ENCODE measurements at regions not wholly inside any gene's neighbourhood (a gene's known extent, or its start where the extent isn't known, plus 50 kb on each side); places are given as distances from the start of the nearest gene placed in this dataset.

DNA sequence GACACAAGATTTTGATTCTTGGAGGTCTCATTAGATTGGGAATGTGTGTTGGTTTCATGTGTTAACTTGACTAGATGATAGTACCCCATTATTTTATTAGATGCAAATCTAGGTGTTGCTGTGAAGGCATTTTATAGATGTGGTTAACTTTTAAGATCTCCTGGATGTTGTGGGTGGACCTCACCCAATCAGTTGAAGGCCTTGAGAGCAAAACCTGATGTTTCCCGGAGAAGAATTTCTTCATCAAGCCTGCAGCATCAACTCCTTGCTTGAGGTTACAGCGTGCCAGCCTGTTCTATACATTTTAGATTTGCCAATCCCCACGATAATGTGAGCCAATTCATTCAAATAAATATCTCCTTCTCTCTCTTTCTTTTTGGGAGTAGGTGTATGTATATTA, 66.8 kb upstream of the EXOC2 start:
- Mint-ChIP-seq H3K4me1 (peaks cover 3% of the 10 kb centered on the region), H3K9me3 (no peaks in the 10 kb centered on the region), H3K4me3 (no peak overlapping the region), H3K27ac (no peak overlapping the region), H3K36me3 (no peaks in the 10 kb centered on the region), H3K27me3 (ENCODE audit: insufficient read depth, low read depth) (peaks cover 2% of the 10 kb centered on the region)
- Histone ChIP-seq H3K9me3 (ENCODE audit: low read depth) (no peaks in the 10 kb centered on the region), H3F3A (ENCODE audit: low read depth) (no peaks in the 10 kb centered on the region), H3K4me1 (no peaks in the 10 kb centered on the region), H3K4me2 (no peak overlapping the region), H2AFZ (replicated peaks) (no peak overlapping the region), H4K20me1 (ENCODE audit: low read depth) (no peaks in the 10 kb centered on the region), H3K27ac (no peak overlapping the region), H3K27me3 (no peaks in the 10 kb centered on the region), H3K36me3 (no peaks in the 10 kb centered on the region), H3K9ac (no peak overlapping the region), H3K4me3 (no peak overlapping the region), H3K79me2 (ENCODE audit: low read depth) (no peaks in the 10 kb centered on the region)
- DNase-seq (ENCODE audit: low spot score): no peak
- TF ChIP-seq, protein P1, sequence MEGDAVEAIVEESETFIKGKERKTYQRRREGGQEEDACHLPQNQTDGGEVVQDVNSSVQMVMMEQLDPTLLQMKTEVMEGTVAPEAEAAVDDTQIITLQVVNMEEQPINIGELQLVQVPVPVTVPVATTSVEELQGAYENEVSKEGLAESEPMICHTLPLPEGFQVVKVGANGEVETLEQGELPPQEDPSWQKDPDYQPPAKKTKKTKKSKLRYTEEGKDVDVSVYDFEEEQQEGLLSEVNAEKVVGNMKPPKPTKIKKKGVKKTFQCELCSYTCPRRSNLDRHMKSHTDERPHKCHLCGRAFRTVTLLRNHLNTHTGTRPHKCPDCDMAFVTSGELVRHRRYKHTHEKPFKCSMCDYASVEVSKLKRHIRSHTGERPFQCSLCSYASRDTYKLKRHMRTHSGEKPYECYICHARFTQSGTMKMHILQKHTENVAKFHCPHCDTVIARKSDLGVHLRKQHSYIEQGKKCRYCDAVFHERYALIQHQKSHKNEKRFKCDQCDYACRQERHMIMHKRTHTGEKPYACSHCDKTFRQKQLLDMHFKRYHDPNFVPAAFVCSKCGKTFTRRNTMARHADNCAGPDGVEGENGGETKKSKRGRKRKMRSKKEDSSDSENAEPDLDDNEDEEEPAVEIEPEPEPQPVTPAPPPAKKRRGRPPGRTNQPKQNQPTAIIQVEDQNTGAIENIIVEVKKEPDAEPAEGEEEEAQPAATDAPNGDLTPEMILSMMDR (IDR thresholded peaks at IDR 0.05): no peak
- TF ChIP-seq EZH2phosphoT487 (IDR thresholded peaks at IDR 0.05) (no peak), EZH2 (IDR thresholded peaks at IDR 0.05) (no peak)

DNA sequence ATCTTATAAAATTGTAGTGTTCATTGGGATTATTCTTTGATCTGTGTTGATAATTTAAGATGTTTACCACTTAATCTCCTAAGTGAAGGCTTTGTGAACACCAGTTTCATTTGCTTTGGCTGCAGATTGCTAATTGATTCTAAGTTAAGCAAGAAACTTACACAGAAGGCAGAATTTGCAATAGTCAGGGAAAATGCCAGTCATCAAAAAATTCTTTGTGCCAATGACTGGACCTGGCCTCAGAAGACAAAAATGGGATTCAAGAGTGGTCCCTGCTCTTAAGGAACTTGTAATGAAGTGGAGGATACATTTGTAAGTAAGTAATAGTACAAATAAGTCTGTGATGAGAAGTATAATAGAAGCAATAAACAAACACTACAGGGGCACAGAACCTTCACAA, 63.3 kb upstream of the EXOC2 start:
- Histone ChIP-seq H3K79me2 (ENCODE audit: low read depth) (no peaks in the 10 kb centered on the region), H3K27ac (no peak overlapping the region), H3K9ac (no peak overlapping the region), H3K4me2 (no peak overlapping the region), H4K20me1 (ENCODE audit: low read depth) (no peaks in the 10 kb centered on the region), H3K4me1 (peaks cover 5% of the 10 kb centered on the region), H3K27me3 (no peaks in the 10 kb centered on the region), H3F3A (ENCODE audit: low read depth) (no peaks in the 10 kb centered on the region), H3K9me3 (ENCODE audit: low read depth) (no peaks in the 10 kb centered on the region), H2AFZ (replicated peaks) (no peak overlapping the region), H3K36me3 (no peaks in the 10 kb centered on the region), H3K4me3 (no peak overlapping the region)
- Mint-ChIP-seq H3K27ac (no peak overlapping the region), H3K4me3 (no peak overlapping the region), H3K9me3 (no peaks in the 10 kb centered on the region), H3K27me3 (ENCODE audit: insufficient read depth, low read depth) (peaks cover 4% of the 10 kb centered on the region), H3K36me3 (no peaks in the 10 kb centered on the region), H3K4me1 (peaks cover 3% of the 10 kb centered on the region)
- TF ChIP-seq EZH2phosphoT487 (IDR thresholded peaks at IDR 0.05) (no peak), EZH2 (IDR thresholded peaks at IDR 0.05) (no peak)
- TF ChIP-seq, protein P1 (IDR thresholded peaks at IDR 0.05): no peak
- no peak for DNase-seq (ENCODE audit: low spot score)

DNA sequence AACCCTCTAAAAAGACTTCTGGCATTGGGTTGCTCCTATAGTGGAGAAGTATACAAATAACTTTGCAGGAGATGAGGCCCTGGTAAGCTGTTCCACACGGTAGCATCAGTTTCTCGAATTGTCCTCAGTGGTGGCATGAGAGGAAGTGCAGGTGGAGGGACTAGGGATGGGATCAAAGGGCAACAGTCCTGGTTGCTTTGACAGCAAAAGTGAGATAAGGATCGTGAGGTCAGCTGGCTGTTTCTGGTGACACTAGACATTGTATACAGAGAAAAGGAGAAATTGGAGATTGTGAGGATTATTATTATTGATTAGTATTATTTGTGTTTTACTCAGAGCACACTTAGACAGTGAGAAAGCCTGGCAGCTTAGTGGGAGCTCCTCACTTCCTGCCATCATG, 61.3 kb upstream of the EXOC2 start:
- H3K27me3 Mint-ChIP-seq (ENCODE audit: insufficient read depth, low read depth): peaks cover 4% of the 10 kb centered on the region
- Histone ChIP-seq H3K27ac (no peak overlapping the region), H4K20me1 (ENCODE audit: low read depth) (no peaks in the 10 kb centered on the region), H3K4me2 (no peak overlapping the region), H3K4me3 (no peak overlapping the region), H3K9me3 (ENCODE audit: low read depth) (no peaks in the 10 kb centered on the region), H3K36me3 (no peaks in the 10 kb centered on the region), H2AFZ (replicated peaks) (no peak overlapping the region), H3K4me1 (peaks cover 5% of the 10 kb centered on the region), H3K9ac (no peak overlapping the region), H3F3A (ENCODE audit: low read depth) (no peaks in the 10 kb centered on the region), H3K79me2 (ENCODE audit: low read depth) (no peaks in the 10 kb centered on the region), H3K27me3 (no peaks in the 10 kb centered on the region)
- no peak overlapping the region for H3K4me3 Mint-ChIP-seq
- no peaks in the 10 kb centered on the region for H3K36me3 Mint-ChIP-seq
- H3K4me1 Mint-ChIP-seq: peaks cover 3% of the 10 kb centered on the region
- DNase-seq (ENCODE audit: low spot score): no peak
- H3K27ac Mint-ChIP-seq: no peak overlapping the region
- TF ChIP-seq, protein P1 (IDR thresholded peaks at IDR 0.05): no peak
- TF ChIP-seq EZH2 (IDR thresholded peaks at IDR 0.05) (no peak), EZH2phosphoT487 (IDR thresholded peaks at IDR 0.05) (no peak)
- no peaks in the 10 kb centered on the region for H3K9me3 Mint-ChIP-seq
